Ovary (tissue), 7 donors: ENCODE measurements at regions not wholly inside any gene's neighbourhood (a gene's known extent, or its start where the extent isn't known, plus 50 kb on each side); places are given as distances from the start of the nearest gene placed in this dataset.
A peak's percentile ranks its signal among the peaks of the same experiment; 100 is the strongest.

Source experiments
- DNase-seq, 5 donors: peaks; one replicate each; pipeline ENCODE4 v3.0.0-alpha.2; 2019 to 2020
- H3K27ac ChIP-seq, 2 donors: fragments of 200-600 bp; one replicate each; pipeline versions ENCODE4 v1.5.1 to v1.8.0; 2019 to 2022
- H3K27me3 ChIP-seq: fragments of 200-600 bp; one replicate; pipeline ENCODE4 v1.8.0; 2022
- H3K36me3 ChIP-seq: fragments of 200-600 bp; sonication (generic); one replicate; pipeline ENCODE4 v1.5.1; 2019
- H3K4me1 ChIP-seq: one replicate; pipeline ENCODE4 v1.8.1; 2013; ENCODE audit warnings: mild to moderate bottlenecking, moderate library complexity; ENCODE audit not compliant: insufficient read depth
- H3K4me3 ChIP-seq: fragments of 200-600 bp; sonication (generic); one replicate; pipeline ENCODE4 v1.5.1; 2017
- H3K9me3 ChIP-seq, 2 donors: fragments of 200-600 bp in 1 of 2; sonication (generic) in 1 of 2; one replicate each; pipeline versions ENCODE4 v1.5.1 to v1.8.1; 2013 to 2019; ENCODE audit warnings: mild to moderate bottlenecking in 1 of 2, moderate library complexity in 1 of 2
- EP300 ChIP-seq: sonication (generic); formaldehyde crosslinking; IDR thresholded peaks from one replicate; pipeline ENCODE4 v1.6.1; 2017; ENCODE audit warnings: antibody characterized with exemption
- POLR2A ChIP-seq: fragments of 450-650 bp; IDR thresholded peaks from one replicate; pipeline ENCODE4 v1.6.1; 2017; ENCODE audit warnings: antibody characterized with exemption, mild to moderate bottlenecking, moderate library complexity
- WGBS, 3 donors: extraction: QIAGEN DNeasy Blood & Tissue Kit in 1 of 3; methylation state at CpG; one replicate each; pipeline versions ENCODE4 v1.1.5 to v1.1.7; 2013 to 2017; 5-methylcytosine and 5-hydroxymethylcytosine counted together
- intact Hi-C, 4 donors: fragments of 100-400 bp; cut with DNase I; formaldehyde crosslinking; loops; one replicate each; pipeline versions ENCODE4 v1.11.0 to v1.15.1; 2022 to 2023
- TF ChIP-seq, protein P1 (sequence below), 3 donors: fragments of 450-650 bp in 2 of 3; fragments of 200-600 bp in 1 of 3; IDR thresholded peaks; one replicate each; pipeline versions ENCODE4 v1.5.1 to v1.8.0; 2016 to 2022; ENCODE audit warnings: antibody characterized with exemption in 3 of 3, mild to moderate bottlenecking in 1 of 3
- donor health status: DM: no; HTN: no; CAD: no; lungs with moderate emphysema.
- donor health status: DM: no; HTN: no; CAD: no.
- donor health status: Bipolar disorder and iron deficiency.
- donor health status: DM: no; HTN: no; CAD: no.
- donor health status: DM: yes; HTN: yes; CAD: no.

DNA sequence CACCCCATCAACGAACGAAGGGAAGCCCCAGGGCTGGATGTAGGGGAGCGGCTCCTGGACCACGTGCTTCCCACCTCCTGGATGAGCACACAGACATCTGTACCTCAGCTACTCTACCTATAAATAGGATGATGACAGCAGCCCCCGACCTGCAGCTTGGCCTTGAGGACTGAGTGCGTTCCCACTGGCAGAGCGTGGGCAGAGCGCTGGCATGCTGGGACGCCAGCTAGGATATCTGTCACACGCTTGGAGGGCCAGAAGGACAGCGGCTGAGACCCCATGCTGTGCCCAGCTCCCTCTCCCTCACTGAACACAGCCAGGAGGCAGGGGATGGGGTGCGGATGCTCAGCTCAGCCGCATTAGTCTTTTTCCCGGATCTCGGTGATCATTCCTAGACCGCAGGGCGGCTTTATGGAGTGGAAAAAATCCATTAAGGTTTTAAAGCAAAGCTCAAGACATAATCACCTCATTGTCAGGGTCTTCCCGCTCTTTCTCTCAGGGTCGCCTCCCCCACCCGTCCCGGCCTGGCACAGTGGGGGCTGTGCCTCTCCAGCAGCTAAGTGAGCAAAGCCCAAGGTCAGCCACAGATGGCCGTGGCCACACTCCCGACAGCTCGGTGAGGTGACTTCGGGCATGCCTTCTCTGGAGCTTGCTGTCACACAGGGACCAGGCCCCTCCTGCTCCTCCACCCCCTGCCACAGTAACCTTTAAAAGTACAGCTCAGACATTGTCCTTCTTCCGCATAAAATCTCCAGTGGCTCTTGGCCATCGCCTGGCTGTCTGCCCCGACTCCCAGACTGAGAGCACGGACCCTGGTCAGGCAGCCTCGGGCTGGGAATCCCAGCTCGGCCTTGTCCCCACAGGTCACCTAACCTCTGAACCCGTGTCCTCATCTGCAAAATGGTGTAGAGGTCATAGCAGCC is 69.6 kb upstream of the SHISAL1 start:
- Histone ChIP-seq H3K4me1 (no peaks in the 10 kb centered on the region), H3K27ac (no peak overlapping the region), H3K4me3 (no peak overlapping the region), H3K36me3 (no peaks in the 10 kb centered on the region), H3K9me3 (no peaks in the 10 kb centered on the region), H3K27me3 (no peaks in the 10 kb centered on the region)
- no peak for TF ChIP-seq POLR2A
- no peak for TF ChIP-seq EP300
- TF ChIP-seq, protein P1, sequence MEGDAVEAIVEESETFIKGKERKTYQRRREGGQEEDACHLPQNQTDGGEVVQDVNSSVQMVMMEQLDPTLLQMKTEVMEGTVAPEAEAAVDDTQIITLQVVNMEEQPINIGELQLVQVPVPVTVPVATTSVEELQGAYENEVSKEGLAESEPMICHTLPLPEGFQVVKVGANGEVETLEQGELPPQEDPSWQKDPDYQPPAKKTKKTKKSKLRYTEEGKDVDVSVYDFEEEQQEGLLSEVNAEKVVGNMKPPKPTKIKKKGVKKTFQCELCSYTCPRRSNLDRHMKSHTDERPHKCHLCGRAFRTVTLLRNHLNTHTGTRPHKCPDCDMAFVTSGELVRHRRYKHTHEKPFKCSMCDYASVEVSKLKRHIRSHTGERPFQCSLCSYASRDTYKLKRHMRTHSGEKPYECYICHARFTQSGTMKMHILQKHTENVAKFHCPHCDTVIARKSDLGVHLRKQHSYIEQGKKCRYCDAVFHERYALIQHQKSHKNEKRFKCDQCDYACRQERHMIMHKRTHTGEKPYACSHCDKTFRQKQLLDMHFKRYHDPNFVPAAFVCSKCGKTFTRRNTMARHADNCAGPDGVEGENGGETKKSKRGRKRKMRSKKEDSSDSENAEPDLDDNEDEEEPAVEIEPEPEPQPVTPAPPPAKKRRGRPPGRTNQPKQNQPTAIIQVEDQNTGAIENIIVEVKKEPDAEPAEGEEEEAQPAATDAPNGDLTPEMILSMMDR (IDR thresholded peaks at IDR 0.05): no peak
- peak in 2 of 5 donors; percentile 11 to 19 for DNase-seq
- intact Hi-C loops: loop anchor here in 1 of 4 donors (10.0 kb wide), 1 partner anchor 108 kb away; no protein-coding TSS in a partner anchor
- 65 to 79% (median 75%) methylated on average over 32 of the region's 32 CpGs for WGBS, 3 donors

DNA sequence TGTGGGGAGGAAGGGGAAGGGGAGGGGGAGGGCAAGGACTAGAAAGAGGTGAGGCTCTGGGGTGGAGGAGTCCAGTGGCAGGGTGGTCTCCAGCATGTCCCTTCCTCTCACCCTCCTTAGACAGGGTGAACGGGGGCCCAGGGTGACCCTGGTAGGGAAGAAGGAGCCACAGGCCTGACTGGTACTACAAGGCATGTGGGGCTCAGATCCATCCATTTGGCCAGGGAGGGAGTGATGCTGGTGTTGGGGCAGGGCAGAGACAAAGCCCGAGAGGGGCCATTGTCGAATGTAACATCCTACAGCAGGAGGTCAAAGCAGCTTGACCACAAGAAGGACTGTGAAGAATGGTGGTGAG is 69.0 kb upstream of the SHISAL1 start:
- Histone ChIP-seq H3K27ac (no peak overlapping the region), H3K4me3 (no peak overlapping the region), H3K4me1 (no peaks in the 10 kb centered on the region), H3K27me3 (no peaks in the 10 kb centered on the region), H3K36me3 (no peaks in the 10 kb centered on the region), H3K9me3 (no peaks in the 10 kb centered on the region)
- WGBS, 3 donors: 81 to 95% (median 93%) methylated on average over 3 of the region's 3 CpGs
- intact Hi-C loops: loop anchor here in 1 of 4 donors (10.0 kb wide), 1 partner anchor 107 kb away; no protein-coding TSS in a partner anchor
- TF ChIP-seq, protein P1 (IDR thresholded peaks at IDR 0.05): no peak
- TF ChIP-seq EP300 (no peak), POLR2A (no peak)
- peak in 1 of 5 donors; percentile 9 for DNase-seq

DNA sequence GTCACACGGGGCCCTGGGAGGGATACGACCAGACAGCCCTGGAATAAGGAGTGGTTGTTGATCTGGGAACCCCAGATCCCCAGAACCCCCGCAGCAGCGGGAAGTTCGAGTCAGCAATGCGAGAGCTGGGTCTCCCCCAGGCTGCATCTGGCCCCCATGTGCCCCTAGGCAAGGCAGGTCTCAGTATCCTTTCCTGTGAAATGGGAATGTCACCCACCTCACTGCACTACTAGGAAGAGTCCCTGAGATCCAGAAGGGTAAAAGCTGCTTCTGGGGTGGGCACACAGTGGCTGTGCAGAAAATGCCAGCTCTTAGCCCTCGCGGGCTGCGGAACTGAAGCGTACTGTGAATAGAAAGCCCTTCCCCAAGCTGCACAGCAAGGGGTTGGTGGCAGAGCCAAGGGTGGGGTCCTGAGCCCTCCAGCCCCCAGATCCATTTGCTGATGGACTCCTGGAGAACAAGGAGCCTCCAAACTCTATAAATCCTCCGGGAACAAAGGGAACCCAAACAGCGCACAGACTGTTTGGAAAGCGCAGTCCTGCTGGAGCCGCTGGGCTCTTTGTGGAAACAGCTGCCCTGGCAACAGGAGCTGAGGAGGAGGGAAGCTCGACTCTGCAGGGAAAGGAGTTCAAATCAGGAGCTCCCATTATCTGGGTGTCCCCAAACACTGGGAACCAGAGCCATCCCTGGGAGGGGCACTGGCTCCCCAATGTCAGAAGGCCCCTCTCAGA is 68.2 kb upstream of the SHISAL1 start:
- Histone ChIP-seq H3K9me3 (no peaks in the 10 kb centered on the region), H3K27me3 (no peaks in the 10 kb centered on the region), H3K4me1 (no peaks in the 10 kb centered on the region), H3K4me3 (no peak overlapping the region), H3K36me3 (no peaks in the 10 kb centered on the region), H3K27ac (no peak overlapping the region)
- TF ChIP-seq, protein P1 (IDR thresholded peaks at IDR 0.05): no peak
- TF ChIP-seq EP300: no peak
- TF ChIP-seq POLR2A: no peak
- intact Hi-C loops: loop anchor here in 1 of 4 donors (10.0 kb wide), 1 partner anchor 106 kb away; no protein-coding TSS in a partner anchor
- WGBS, 3 donors: 23 to 28% (median 24%) methylated on average over 15 of the region's 15 CpGs
- DNase-seq: peak in 2 of 5 donors; percentile 6 to 38

DNA sequence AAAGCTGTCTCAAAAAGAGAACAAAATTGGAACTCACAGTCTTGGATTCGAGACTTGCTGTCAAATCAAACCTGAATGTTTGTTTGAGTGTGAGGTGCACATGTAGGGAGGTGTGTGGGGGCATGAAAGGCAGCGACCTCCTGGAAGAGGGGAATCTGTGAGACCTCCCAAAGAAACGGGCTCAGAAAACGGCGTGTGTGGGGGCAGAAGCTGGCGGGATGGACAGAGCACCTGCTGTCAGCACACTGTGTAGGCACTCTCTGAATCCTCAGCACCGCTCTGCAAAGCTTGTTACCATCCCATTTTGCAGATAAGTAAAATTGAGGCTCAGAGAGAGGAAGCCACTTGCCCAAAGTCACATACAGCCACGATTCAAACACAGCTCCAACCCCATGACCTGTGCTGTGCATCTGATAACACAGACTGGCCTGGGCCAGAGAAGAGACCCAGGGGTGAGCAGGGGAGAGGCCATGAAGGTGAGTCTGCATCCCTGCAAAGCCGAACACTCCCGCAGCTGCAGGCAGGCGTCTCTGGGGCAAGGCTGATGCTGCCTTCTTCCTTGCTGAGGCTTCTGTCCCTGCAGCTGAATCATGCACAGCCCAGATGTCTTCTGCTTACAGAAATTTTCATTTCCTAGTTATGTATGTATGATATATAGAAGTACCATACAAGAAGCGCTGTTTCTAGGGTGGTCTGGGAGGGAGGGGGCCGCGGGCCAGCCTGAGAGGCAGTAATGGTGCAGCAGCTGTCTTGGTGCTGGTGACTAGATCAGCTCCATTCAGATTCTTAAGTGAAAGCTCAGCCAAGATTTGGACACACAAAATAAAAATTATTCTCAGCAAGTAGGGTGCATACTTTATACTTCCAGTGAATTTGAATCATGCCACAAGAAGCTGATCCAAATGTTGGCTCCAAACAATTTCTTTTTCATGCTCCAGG is 67.3 kb upstream of the SHISAL1 start:
- 64 to 69% (median 66%) methylated on average over 14 of the region's 14 CpGs for WGBS, 3 donors

More for the DNA sequence above, 67.3 kb upstream of the SHISAL1 start:
- intact Hi-C loops: loop anchor here in 1 of 4 donors (10.0 kb wide), 1 partner anchor 105 kb away; no protein-coding TSS in a partner anchor
- H3K4me3 ChIP-seq: no peak overlapping the region
- peak in 1 of 5 donors; percentile 19 for DNase-seq
- no peaks in the 10 kb centered on the region for H3K36me3 ChIP-seq
- no peaks in the 10 kb centered on the region for H3K4me1 ChIP-seq
- no peak for TF ChIP-seq EP300
- TF ChIP-seq, protein P1 (IDR thresholded peaks at IDR 0.05): no peak
- no peaks in the 10 kb centered on the region for H3K27me3 ChIP-seq
- peaks cover 0 to 4% of the 10 kb centered on the region in 2 donors for H3K9me3 ChIP-seq
- H3K27ac ChIP-seq: no peak overlapping the region
